D341Med (cell line): ENCODE measurements at regions not wholly inside any gene's neighbourhood (a gene's known extent, or its start where the extent isn't known, plus 50 kb on each side); places are given as distances from the start of the nearest gene placed in this dataset.
"Not testable (repeated sequence)": the region's sequence is repeated elsewhere in the genome, so short reads cannot be mapped to it uniquely, and the experiment has no call there.

Source experiments
- DNase-seq: peaks from one replicate; pipeline ENCODE4 v3.0.0; 2012; ENCODE audit warnings: low spot score

DNA sequence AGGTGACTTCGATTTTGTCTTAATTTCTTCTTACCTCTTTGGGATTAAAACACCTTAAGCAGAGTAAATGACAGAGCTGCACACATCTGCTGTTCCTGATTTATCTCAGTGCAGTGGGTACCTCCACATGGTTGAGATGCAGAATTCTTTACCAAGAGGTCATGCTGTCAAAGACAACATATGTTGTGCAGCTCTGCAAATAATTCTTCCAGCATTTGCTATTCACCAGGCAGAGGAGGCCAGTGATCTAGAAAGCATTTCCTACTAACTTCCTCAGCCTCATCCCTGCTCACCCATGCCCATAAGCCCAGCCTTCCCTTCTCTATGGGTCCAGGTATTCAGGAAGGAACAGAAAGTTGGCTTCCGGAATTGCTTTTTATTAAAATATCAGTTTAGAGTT is 109.3 kb downstream of the THBS2 start:
- no peak for DNase-seq

- no peak for DNase-seq
These were observed 111.2 kb downstream of the THBS2 start for GRCh38 chr6:169142538-169142844.

- DNase-seq = no peak
These were observed 111.7 kb downstream of the THBS2 start for GRCh38 chr6:169141671-169142537.

- DNase-seq = no peak
These were observed 112.6 kb downstream of the THBS2 start for GRCh38 chr6:169140986-169141495.

DNA sequence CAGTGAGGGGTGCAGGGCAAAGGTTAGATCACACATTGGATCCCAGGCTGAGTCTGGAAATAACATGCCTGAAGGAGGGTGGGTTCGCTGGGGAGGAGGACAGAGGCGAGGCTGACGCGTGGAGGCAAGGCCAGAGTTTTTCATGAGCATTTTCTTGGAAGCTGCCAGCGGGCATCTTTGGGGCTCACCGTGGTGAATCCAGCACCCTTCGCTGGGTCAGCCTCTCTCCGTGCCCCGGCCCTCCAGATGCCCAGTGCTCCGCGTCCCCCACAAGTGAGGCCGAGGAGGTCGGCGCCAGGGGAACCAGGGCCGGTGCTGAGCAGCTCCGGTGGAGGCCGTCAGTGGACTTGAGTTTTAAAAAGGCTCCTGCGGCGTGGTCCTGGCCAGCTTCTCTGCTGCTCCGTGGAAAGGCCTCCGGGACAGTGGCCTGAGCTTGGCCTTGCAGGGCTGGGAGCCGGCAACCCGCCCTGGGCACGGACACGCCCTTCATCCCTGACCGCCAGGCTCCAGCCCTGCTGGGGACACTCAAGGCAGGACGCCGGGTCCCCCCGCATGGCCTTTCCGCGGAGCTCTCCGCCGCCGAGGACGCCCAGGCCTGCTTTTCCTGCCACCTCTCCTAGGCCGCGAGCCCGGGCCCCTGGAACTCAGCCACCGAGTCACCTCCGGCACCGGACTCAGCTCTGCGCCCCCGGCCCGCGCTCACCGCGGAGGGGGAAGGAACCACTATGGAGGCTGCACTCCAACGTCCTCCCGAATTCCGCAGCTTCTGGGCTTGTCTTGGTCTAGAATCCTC is 114.3 kb downstream of the THBS2 start:
- DNase-seq = no peak

- no peak for DNase-seq
These were observed 121.2 kb downstream of the THBS2 start for GRCh38 chr6:169132352-169132940.

DNA sequence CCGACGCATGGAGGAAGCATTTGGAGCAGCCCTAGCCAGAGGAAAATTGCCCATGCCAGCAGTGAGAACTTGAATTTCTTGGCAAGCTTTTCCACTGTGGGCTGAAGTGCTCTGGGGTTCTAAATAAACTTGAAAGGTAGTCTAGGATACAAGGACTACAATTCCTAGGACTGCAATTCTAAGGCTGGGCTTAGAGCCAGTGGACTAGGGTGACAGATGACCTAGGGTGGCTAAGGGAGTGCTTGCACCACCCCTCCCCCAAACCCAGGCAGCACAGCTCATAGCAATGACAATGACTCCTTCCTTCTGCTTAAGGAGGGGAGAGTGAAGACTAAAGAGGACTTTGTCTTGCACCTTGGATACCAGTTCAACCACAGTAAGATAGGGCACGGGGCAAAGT is 122.3 kb downstream of the THBS2 start:
- DNase-seq = no peak

- no peak for DNase-seq
These were observed 123.5 kb downstream of the THBS2 start for GRCh38 chr6:169130113-169130512.

DNA sequence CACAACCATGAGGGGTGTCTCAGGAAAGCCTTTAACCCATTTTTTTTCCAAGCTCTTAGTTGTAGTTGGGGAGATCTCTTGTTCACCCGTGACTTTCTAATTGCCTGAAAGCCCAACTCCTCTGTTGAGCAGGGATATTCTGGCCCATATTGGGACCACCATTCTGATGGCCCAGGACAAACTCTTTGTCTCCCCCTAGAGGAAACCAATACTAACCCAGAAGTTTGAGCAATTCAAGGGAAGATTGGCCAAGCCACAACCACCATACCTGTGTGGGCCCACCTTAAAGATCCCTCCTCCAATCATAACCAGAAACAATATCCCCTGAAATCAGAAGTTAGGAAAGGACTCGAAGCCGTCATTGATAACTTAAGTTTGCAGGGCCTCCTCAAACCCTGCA is 132.6 kb downstream of the THBS2 start:
- DNase-seq = no peak

DNA sequence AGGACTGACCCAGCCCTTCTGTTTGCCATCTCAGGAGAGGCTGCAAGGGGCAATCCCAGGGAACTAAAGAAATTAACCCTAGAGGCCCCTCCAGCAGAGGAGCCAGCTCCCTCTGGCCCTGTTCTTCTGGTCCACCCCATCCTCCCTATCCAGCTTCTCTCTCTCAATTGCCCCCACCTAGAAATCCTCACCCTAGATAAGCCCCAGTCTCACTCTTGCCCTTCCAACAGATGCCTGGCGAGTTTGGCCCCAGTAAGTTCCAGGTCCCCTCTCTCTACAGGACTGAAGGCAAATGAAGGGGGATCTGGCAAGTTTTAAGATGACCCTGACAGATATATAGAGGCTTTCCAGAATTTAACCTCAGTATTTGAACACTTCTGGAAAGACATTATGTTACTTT is 134.0 kb downstream of the THBS2 start:
- no peak for DNase-seq

- DNase-seq = no peak
These were observed 135.3 kb downstream of the THBS2 start for GRCh38 chr6:169118346-169118830.

- no peak for DNase-seq
These were observed 136.0 kb downstream of the THBS2 start for GRCh38 chr6:169117663-169118062.

DNA sequence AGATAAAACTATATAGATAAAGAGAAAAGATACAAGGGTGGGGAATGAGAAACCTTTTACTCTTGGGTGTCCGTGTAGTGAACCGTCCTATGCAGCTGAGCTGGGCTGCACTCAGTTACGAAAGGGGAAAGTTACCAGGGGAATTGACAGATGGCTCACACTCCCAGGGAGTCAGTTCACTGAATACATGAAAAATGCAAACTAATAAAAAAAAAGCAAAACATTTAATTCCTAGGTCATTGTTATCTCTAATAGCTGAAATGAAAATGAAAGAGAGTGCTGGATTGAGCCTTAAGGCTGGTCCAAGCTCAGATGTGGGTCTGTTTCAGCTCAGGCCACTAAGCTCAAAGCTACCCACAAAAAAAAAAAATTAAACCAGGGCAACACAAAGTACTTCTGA is 138.0 kb downstream of the THBS2 start:
- DNase-seq = no peak

DNA sequence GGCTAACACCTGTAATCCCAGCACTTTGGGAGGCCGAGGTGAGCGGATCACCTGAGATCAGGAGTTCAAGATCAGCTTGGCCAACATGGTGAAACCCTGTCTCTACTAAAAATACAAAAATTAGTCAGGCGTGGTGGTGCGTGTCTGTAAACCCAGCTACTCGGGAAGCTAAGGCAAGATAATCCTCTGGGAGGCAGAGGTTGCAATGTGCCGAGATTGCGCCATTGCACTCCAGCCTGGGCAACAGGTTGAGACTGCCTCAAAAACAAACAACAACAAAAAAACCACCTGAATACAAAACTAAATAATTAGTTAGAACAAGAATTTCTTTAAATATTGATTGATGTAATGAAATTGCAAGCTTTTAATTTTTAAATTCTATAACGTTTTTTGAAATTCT is 139.0 kb downstream of the THBS2 start:
- DNase-seq = not testable (repeated sequence)

- DNase-seq = no peak
These were observed 140.9 kb downstream of the THBS2 start for GRCh38 chr6:169112483-169113320.

DNA sequence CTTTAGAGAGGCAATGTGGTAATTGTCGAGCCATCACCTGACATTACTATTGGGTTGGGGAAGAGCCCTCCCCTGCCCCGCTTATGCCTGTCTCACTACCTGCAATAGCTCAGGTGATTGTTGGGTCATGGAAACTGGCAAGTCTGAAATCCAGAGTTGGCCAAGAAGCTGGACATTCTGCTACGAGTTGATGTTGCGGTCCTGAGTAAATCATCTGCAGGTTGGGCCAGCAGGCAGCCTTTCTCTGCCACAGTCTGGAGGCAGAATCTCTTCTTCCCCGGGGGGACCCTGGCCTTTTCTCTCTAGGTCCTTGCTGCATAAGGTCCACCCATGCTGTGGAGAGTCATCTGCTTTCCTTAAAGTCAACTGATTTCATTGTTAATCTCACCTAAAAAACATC is 142.4 kb downstream of the THBS2 start:
- no peak for DNase-seq

DNA sequence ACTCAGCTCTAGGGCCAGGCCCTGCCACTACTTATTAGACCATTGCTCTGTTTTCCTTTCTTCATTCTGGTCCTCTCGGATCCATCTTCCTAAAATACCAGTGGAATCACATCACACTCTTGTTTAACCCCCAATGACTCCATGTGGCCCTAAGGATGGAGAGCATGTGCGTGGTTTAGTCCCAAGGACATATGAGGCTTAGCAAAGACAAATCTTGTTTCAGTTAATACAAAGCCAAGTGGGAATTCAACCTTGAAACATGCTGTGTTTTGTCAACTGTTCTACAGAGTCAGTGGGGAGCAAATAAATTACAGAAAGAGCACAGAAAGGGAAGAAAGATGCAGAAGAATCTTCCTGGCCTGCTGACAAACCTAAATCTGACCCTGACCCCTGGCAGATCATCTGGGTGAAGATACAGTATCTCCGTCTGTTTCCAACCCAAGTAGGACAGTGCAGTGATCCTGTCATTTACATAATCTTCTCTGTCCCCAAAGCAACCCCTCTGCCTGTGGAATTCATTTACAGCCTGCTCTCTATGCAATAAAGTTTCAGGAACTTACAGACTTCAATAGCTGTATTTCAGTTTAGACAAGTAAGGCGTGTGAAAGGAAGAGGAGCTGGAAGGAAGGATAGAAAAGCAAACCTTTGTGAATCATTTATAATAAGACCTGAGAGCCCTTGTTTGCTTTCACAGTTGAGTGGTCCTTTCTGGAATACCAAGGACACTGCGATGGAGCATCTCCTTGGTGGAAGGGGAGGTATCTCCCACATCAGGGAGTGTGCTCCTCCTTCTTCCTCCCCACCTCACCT is 144.0 kb downstream of the THBS2 start:
- DNase-seq = no peak

- DNase-seq = no peak
These were observed 144.9 kb downstream of the THBS2 start for GRCh38 chr6:169108753-169109152.

DNA sequence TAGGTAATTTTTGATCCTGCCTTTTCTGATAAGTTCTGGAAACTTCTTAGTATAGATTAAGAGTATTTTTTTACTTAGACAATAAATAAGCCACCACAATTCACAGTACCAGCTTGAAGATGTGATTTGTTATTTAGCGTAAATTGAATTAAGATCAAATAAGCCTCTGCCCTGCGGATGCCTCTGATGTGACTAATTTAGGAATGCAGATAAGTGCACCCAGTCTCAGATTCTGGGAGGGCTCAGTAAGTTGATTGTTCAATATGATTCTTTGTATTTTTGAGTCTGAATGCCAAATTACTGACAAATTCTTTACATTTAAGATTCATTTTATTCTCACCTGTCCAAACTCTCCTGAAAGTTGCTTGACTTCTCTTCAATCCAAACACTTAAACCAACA is 147.5 kb downstream of the THBS2 start:
- no peak for DNase-seq

- no peak for DNase-seq
These were observed 151.7 kb downstream of the THBS2 start for GRCh38 chr6:169101981-169102380.
